HCT116 (cell line): ENCODE measurements at regions not wholly inside any gene's neighbourhood (a gene's known extent, or its start where the extent isn't known, plus 50 kb on each side); places are given as distances from the start of the nearest gene placed in this dataset.

Experiments used
- RAD21 ChIP-seq: IDR thresholded peaks from 2 replicates; pipeline ENCODE4 v1.6.1; 2012; ENCODE audit warnings: low read depth, mild to moderate bottlenecking
- TF ChIP-seq, protein P1 (sequence below), 3 experiments: fragments of 200-600 bp in 1 of 3; sonication (generic) in 1 of 3; IDR thresholded peaks in 2 of 3; conservative IDR thresholded peaks in 1 of 3; 2 replicates each; pipeline ENCODE4 v1.5.1; 2012 to 2017; ENCODE audit warnings: low read depth in 2 of 3, low read length in 2 of 3, antibody characterized with exemption in 1 of 3, borderline replicate concordance in 1 of 3, control low read depth in 1 of 3, mild to moderate bottlenecking in 1 of 3, mixed read lengths in 1 of 3, mixed run types in 1 of 3, moderate library complexity in 1 of 3; ENCODE audit not compliant: insufficient read depth in 1 of 3

DNA sequence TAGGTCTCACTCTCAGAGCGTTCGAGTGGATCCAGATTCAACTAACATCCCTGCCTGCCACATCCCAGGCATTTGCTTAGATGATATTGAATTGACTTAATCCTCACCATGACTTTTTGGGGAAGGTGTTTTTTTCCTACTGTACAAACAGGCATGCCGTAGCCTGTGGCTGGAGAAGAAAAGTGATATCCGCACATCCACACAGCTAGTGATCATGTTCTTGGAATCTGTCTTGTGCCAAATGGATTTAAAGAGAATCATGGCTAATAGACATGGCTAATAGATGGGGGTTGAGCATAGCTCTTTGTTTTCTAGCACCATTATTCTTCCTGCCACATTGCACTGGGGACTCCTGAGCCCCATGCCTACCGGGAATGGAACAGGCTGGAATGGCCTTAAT is 82.1 kb upstream of the THY1 start:
- TF ChIP-seq, protein P1, sequence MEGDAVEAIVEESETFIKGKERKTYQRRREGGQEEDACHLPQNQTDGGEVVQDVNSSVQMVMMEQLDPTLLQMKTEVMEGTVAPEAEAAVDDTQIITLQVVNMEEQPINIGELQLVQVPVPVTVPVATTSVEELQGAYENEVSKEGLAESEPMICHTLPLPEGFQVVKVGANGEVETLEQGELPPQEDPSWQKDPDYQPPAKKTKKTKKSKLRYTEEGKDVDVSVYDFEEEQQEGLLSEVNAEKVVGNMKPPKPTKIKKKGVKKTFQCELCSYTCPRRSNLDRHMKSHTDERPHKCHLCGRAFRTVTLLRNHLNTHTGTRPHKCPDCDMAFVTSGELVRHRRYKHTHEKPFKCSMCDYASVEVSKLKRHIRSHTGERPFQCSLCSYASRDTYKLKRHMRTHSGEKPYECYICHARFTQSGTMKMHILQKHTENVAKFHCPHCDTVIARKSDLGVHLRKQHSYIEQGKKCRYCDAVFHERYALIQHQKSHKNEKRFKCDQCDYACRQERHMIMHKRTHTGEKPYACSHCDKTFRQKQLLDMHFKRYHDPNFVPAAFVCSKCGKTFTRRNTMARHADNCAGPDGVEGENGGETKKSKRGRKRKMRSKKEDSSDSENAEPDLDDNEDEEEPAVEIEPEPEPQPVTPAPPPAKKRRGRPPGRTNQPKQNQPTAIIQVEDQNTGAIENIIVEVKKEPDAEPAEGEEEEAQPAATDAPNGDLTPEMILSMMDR (IDR thresholded peaks at IDR 0.05 in 2 of 3, conservative IDR thresholded peaks at IDR 0.05 in 1 of 3; ENCODE audit: borderline replicate concordance in 1 of 3, insufficient read depth in 1 of 3, low read depth in 2 of 3, low read length in 2 of 3): no peak
- TF ChIP-seq RAD21: no peak
